ENCODE measurements at regions not wholly inside any gene's neighbourhood (a gene's known extent, or its start where the extent isn't known, plus 50 kb on each side); places are given as distances from the start of the nearest gene placed in this dataset.

DNA sequence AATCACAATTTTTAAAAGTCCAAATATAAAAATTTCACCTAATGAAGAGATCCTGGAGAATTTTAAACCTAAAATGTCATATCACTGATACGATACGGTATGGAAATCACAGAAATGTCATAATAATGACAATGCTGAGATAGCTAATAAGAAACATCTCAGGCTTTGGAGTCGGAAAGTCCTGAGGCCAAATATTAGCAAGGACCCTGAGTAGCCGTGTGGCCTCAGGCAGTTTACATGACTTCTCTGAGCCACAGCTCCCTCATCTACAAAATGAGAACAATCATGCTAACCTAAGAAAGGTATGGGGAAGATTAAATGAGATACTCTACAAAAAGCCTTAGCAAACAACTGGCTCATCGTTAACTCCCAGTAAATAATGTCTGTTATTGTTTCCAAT, 100.9 kb upstream of the NEBL start:
- no peak for DNase-seq (ENCODE audit: low read depth in 4 of 4, low spot score in 3 of 4)

DNA sequence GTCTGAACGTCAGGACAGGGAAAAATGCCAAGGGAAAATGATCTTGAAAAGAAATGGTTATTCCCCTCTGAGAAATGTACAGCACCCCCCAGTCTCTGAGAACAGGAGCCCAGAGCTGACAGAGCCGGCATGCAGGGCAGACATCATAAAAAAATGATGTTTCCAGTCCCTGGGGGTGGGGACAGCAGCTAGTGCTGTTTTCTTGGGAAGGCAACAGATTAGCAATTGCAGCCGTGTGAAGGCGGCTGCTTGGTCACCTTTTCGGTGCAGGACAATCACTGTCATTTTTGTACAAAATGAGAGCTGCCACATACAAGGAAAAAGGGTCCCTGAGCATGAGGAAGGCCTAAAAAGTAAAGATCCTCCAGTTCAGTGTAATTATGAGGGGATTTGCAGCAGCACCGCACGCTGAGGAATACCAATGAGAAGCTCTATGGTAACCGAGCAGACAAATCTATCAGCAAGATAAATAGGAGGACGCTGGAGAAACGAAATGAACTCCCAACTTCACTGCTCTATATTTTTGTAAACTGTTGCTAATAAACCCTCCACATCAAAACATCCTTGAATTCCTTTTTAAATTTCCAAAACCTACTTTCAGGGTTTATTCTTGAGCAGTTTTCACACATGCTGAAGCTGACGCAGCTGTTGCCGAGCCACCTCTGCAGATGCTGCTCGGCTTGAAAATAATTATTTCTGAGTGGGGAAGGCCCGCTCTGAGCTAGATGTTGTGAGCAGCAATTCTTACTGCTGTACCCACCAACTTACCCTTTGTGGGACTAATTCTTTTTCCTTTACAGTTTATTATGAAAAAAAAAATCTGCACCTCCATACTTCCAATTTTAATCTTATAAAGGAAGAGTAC, 98.2 kb upstream of the NEBL start:
- DNase-seq (ENCODE audit: low read depth in 4 of 4, low spot score in 3 of 4): no peak

DNA sequence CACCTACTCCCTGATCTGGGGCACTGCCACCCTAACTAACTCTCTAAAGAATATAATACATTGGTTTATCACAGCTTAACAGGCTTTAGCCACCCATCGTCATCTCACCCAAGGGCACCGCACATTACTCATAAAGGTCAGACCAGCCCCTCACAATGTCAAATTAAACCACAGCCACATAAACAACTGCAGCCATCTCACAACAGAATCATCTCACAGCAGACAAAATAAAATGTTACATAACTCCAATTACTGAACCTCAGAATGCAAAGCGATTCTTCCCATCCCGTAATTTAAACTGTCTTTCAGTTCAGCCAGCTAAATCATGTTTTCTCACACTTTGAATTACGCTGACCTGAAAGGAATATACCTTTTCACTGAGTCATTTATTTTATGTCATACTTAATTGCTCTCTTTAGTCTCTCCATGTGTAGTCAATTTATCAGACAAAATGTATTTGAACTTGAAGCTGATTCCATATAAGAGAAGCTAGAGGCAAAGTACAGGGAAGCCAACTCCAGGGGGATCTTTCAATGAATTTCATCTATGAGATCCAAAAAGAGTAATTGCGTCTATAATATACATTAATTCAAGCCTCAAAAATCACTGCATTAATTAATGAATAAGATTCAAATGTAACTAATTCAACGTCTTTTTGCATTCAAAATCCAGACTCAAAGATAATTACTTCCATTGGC, 96.9 kb upstream of the NEBL start:
- DNase-seq (ENCODE audit: low read depth in 4 of 4, low spot score in 3 of 4): no peak

DNA sequence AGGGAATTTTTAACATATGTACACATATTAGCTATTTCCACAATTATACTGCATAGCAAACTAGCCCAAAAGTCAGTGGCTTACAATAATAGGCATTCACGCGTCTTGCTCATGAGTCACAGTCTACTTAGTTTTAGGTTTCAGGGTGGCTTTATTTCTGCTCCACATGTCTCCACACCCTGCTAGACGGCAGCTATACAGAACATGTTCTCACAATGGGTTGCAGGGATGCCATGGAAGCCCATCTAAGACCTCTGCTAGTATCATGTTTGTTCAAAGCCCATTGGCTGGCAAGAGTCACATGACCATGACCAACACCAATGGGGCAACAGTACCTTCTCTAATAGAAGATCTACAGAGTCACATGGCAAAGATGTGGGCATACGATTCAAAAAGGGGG, 96.3 kb upstream of the NEBL start:
- DNase-seq (ENCODE audit: low read depth in 4 of 4, low spot score in 3 of 4): no peak

DNA sequence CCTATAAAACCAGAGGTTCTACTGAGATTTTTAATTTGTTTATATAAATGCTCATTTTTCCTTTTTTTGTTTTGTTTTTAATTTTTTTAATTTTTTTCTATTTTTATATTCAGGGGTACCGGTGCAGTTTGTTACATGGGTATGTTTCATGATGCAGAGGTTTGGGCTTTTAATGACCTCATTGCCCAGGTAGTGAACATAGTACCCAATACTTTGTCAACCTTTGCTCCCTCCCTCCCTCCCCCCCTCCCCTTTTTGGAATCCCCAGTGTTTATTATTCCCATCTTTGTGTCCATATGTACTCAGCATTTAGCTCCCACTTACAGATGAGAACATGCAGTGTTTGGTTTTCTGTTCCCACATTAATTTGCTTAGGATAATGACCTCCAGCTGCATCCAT, 94.4 kb upstream of the NEBL start:
- DNase-seq (ENCODE audit: low read depth in 4 of 4, low spot score in 3 of 4): no peak

DNA sequence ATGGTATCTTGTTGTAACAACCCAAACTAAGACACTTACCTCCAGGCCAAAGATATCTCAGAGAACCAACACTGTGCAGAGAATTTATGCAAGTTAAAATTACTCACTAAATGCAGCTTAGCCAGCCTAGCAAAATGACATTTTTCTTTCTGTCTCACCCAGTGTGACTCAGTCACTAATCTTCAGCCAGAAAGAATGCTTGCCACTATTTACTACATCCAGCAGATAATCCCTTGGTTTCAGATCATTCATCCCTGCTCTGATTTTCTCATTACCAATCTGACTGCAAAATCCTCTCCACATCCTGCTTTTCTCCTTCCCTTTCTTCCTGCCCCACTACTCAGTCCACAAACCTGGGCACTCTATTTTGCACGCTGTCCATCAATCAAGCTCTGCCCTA, 93.5 kb upstream of the NEBL start:
- no peak for DNase-seq (ENCODE audit: low read depth in 4 of 4, low spot score in 3 of 4)

DNA sequence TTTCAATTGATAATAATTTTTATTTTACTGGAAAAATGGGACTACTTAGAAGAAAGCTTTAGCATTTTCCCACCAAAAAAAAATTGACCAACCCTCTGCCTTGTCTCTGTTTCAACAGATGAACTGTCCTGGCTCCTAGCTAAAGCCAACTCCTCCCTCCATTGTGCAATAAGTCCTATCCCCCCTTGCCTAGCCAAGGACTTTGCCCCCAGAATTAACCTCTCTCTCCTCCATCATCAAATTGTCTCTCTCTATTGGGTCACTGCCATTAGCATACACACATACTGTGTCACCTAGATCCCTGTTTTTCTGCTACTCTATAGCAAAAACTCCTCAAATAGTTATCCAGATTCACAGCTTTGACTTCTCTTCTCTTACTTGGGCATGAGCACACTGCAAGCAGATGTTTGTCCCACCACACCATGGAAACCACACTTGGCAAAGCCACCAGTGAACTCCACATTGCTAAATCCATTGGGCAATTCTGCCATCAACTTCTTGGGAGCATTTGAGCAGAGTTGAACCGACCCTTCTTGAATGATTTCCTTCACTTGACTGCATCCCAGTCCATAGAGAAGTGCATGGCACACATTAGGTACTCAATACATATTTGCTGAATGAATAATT, 91.4 kb upstream of the NEBL start:
- no peak for DNase-seq (ENCODE audit: low read depth in 4 of 4, low spot score in 3 of 4)

DNA sequence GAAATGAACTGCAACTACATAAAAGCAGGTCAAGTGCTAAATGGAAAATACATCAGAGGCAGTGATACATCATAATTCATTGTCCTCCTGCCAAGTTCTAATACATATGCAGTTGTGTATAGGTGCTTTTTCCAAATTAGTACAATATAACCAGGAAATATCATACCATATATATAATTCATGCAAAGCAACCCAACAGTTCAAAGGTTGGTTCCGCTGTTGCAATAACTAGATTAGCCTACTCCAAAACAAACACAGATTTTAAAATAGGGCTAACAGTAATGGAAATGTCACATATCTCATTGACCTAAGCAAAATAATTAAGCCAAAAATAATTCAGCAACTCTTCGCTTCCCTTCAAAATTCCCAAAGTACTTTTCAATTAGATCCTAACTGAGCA, 88.9 kb upstream of the NEBL start:
- DNase-seq (ENCODE audit: low read depth in 4 of 4, low spot score in 3 of 4): no peak

GRCh38 chr10:20984662-20985061, 87.6 kb upstream of the NEBL start:
- DNase-seq (ENCODE audit: low read depth in 4 of 4, low spot score in 3 of 4): no peak

DNA sequence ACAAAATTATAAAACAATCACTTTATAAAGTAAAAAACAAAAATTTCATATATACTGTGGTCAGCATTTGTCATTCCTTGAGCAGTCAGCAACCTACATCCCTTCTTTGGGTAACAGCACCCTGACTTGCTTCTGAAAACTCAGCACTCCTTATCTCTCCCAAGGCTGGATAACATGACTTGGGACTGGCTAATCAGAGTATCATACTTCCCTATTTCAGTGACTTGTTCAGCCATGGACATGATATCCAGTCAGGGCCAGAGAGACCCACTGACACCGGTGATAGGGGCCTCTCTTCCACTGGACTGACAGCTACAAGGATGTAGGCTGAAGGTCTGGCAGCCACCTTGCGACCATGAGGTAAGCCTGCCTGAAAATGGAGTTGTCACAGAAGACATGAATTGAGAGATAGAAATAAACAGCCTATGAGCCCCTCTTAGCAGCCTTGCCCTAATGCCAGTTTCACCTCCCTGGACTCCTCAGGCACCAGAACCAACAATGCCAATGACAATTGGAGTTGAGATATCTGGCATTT, 84.4 kb upstream of the NEBL start:
- DNase-seq (ENCODE audit: low read depth in 4 of 4, low spot score in 3 of 4): no peak

DNA sequence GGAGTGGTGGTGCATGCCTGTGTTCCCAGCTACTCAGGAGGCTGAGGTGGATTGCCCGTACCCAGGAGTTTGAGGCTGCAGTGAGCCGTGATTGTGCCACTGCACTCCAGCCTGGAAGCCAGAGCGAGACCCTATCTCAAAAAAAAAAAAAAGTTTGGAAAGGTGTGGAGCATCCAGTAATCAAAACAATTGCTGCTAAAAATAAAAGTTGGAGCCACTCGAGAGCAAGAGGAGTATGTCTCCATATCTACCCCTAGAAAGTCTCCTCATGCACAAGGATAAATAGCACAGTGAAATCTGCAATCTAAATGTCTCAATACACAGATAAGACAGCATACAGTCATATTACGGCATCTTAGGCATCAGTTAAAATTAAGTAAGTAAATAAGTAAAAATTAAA, 81.5 kb upstream of the NEBL start:
- no peak for DNase-seq (ENCODE audit: low read depth in 4 of 4, low spot score in 3 of 4)

- no peak for DNase-seq (ENCODE audit: low read depth in 4 of 4, low spot score in 3 of 4)
Observed at GRCh38 chr10:20977300-20977699, 80.2 kb upstream of the NEBL start.

- no peak for DNase-seq (ENCODE audit: low read depth in 4 of 4, low spot score in 3 of 4)
Observed at GRCh38 chr10:20976891-20977290, 79.8 kb upstream of the NEBL start.

- DNase-seq (ENCODE audit: low read depth in 4 of 4, low spot score in 3 of 4): no peak
Observed at GRCh38 chr10:20976390-20976789, 79.3 kb upstream of the NEBL start.

DNA sequence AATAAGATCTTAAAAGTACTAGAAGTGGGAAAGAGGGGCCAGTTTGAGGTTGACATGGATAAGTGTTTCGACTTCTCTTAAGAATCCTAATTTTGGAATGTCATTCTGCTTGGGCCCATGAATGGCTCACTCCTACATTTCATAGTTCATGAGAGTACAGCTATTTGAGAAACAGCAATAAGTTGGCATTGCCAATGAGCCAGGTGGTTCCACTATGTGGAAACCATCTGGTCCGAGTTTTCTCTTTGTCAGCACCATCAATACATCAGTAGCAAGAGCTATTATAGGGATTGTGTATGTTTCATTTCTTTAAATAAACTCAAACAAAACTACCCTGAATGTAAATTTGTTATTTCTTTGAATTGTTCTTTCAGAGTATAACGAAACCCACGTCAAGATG, 78.1 kb upstream of the NEBL start:
- no peak for DNase-seq (ENCODE audit: low read depth in 4 of 4, low spot score in 3 of 4)

- no peak for DNase-seq (ENCODE audit: low read depth in 4 of 4, low spot score in 3 of 4)
Observed at GRCh38 chr10:20972925-20973324, 75.8 kb upstream of the NEBL start.

DNA sequence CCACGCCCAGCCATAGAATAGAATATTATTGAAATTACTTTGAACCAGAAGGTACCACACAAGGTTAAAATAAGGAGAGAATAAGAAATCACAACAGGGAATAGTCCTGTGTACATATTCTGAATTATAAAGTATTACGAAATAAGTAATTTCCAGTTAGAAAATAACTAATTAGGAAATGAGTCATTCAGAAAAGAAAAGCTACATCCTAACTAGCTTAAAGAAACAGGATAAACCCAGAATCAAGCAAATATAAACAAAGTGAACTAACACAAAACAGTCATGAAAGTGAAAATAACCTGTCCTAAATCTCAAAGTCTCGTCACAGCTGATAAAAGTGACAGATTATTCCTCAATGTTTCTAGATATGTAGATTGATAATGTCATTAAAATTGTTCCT, 74.8 kb upstream of the NEBL start:
- no peak for DNase-seq (ENCODE audit: low read depth in 4 of 4, low spot score in 3 of 4)

DNA sequence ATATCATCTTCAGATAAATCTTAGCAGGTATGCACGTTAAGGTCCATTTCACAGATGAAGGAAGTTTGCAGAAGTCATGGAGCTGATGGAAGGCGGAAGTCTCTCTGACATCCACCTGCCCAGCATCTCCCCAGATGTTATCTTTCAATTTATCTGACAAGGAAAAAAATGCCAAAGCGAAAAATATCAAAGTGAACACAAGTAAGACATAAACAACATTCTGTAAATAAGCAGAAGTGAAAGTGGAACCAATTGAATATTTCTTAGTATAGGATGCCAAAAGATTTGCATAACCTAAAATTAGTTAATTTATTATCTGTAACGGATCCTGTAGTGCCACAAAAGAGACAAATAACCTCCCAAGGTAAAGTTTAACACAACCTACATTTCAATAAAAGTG, 73.6 kb upstream of the NEBL start:
- DNase-seq (ENCODE audit: low read depth in 4 of 4, low spot score in 3 of 4): no peak

GRCh38 chr10:20970044-20970443, 72.9 kb upstream of the NEBL start:
- DNase-seq (ENCODE audit: low read depth in 4 of 4, low spot score in 3 of 4): no peak

DNA sequence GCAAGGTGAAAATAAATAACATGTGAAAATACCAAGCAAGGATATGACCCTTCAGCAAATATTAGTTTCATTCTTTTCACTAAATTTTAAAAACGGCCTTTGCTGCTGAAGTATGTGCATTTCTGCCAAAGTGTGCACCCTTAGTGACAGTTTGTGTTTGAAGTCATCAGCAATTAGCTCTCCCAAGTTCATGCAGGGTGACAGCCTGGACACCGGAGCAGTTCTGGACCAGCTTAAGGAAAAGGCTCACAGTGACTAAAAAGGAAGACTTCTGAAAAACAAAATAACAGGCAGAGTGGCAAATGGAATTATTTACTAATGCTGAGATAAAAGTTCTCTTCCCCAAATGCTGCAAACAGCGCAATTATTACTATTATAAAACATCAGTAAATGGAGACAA, 69.3 kb upstream of the NEBL start:
- DNase-seq (ENCODE audit: low read depth in 4 of 4, low spot score in 3 of 4): no peak

DNA sequence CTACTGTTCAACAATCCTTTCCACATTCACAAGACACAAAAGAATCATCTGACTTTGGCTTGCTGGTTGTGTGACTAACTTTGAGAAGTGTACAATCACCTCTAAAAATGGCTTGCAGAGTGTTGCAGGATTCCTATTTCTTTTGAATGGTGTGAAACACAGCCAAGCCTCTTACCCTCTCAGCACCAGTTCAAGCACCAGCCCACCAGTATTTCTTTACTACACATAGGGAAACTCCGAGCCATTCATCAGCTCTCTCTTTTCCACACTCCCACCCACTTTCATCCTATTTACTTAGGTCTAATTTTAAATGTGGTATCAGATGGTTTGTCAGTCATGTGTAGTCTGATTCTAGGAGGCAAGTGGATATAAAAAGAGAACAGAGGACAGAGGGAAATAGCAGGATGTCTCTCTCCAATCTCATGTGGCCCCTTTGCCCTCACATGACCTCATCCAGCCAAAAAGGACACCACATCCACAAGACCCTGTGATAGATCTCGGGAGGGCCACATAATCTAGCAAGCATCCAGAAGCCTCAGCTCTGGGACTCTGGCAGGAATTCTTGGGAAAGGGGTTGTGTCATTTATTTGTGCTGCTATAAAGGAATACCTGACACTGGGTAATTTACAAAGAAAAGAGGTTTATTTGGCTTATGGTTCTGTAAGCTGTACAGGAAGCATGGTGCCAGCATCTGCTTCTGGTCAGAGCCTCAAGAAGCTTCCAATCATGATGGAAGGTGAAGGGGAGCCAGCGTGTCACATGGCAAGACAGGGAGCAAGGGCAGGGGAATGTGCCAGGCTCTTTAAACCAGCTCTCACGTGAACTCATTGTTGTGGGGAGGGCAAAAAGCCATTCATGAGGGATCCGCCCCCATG, 66.8 kb upstream of the NEBL start:
- no peak for DNase-seq (ENCODE audit: low read depth in 4 of 4, low spot score in 3 of 4)

Data from left renal pelvis (tissue), 4 donors.